Colon (tissue), 2 donors: ENCODE measurements at regions not wholly inside any gene's neighbourhood (a gene's known extent, or its start where the extent isn't known, plus 50 kb on each side); places are given as distances from the start of the nearest gene placed in this dataset.
"Not testable (repeated sequence)": the region's sequence is repeated elsewhere in the genome, so short reads cannot be mapped to it uniquely, and the experiment has no call there.

Experiments used
- FAIRE-seq: peaks from 2 replicates; lab custom pipeline; 2012; peaks lifted over from hg19 to GRCh38; lab: Jason Lieb, UNC
- donor health status: control.
- donor health status: control.

DNA sequence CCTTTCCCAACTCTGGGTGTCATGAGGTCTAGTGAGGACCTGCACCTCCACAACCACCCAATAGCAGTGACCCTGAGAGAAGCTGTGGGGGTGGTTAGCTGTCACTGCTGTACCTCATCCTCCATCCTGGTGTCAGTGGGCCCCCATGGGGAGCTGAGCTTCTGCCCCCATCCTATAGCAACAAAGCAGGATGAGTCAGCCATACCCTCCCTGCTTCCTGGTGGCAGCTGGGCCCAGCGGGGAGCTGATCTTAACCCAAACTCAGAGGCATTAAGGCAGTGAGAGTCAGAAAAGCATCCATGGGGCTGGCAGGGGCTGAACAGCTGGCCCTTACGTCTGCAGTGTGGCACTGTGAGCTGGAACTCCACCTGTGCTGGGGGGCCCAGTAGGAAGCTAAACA lies 247.8 kb upstream of the HDAC4 start:
- FAIRE-seq = no peak

DNA sequence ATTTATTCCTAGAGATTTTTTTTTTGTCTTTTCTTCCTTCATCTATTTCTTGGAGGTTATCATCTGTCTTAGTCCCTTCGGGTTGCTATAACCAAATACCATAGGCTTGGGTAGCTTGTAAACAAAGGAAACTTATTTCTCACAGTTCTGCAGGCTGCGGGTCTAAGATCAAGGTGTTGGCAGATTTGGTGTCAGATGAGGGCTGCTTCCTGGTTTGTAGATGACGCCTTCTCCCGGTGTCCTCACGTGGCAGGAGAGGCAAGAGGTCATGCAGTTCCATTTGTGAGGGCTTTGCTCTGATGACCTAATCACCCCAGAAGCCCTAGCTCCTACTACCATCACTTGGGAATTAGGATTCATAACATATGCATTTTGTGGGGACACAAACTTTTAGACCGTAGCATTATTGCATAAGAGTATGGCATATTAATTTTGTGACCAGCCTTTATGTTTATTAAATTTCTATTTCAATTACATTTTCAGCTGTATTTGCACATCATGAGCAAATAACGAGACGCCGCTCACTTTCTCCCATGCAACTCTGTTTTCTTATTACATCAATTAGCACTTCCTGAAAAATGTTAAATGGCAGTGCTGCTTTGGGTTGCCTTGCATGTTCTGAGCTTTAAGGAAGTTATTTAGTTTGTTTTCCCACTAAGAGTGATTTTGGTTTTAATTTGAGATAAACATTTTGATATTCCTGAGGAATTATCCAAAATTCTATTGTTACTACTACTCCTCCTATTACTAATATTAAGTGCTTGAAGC lies 246.4 kb upstream of the HDAC4 start:
- no peak for FAIRE-seq

DNA sequence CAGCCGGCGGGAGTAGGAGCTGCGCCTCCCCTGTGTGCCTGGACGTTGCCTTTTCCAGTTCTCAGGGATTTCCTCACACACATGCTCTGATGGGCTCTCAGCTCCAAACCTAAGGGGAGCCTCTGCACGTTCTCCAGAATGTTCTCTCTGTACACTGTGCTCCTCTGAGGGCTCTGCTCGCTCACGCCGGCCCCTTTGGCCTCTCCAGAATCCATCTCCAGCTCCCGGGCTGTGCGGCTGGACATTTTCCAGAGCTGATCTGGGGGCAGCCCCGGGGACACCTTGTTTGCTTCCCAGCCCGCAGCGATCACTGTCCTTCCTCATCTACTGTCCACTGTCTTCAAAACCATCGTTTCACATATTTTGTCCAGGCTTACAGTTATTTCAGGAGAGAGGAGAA lies 245.4 kb upstream of the HDAC4 start:
- no peak for FAIRE-seq

DNA sequence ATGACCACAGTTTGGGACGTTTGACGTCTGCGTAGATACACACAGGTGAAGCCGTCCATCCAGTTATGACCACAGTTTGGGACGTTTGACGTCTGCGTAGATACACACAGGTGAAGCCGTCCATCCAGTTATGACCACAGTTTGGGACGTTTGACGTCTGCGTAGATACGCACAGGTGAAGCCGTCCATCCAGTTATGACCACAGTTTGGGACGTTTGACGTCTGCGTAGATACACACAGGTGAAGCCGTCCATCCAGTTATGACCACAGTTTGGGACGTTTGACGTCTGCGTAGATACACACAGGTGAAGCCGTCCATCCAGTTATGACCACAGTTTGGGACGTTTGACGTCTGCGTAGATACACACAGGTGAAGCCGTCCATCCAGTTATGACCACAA lies 243.8 kb upstream of the HDAC4 start:
- FAIRE-seq = not testable (repeated sequence)

DNA sequence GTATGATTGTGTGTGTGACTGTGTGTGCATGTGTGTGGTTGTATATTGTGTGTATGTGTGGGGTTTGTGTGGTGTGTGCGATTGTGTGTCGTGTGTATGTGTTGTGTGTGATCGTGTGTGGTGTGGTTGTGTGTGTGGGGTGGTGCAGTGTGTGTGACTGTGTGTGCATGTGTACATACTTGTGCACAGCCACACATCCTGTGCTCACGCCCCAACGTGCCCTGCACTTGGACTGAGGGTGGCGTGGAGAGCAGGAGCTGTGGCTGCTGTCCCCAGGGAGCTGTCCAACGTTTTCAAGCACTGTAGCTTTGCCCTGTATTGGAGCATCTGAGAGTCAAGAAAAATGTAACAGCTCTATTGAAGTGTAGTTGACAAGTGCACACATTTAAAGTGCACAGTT lies 243.2 kb upstream of the HDAC4 start:
- no peak for FAIRE-seq

DNA sequence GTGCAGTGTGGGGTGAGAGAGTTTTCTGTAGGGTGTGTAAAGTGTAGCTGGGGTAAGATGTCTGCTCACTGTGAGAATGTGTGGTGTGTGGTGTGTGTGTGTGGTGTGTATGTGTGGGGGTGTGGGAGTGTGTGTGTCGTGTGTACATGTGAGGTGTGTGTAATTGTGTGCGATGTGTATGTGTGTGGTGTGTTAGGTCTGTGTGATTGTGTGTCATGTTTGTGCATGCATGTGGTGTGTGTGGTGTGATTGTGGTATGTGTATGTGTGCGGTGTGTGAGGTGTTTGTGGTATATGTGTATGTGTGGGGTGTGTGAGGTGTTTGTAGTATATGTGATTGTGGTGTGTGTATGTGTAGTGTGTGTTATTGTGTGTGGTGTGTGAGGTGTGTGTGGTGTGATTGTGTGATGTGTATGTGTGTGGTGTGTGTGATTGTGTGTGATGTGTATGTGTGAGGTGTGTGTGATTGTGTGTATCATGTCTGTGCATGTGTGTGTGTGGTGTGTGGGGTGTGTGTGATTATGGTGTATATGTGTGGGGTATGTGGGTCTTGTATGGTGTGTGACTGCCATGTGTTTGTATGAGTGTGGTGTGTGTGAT lies 241.7 kb upstream of the HDAC4 start:
- FAIRE-seq = no peak

DNA sequence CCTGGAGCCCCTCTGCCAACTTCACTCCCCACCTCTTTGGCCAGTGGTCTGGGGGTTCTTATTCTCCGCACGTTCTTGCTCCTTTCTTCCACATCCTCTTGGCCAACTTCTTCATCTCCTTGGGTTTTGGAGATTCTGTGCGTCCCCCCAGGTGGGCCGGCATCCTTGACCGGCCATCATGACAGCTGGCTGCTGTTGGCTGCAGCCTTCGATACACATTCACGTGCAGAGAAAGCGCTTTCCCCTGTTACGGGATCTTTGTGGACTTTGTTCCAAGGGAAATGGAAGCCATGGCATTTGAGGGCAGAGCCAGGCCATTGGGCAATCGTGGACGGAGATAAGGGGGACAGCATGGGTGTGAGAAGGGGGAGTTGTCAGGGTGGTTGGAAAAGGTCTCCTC lies 241.1 kb upstream of the HDAC4 start:
- FAIRE-seq = not testable (repeated sequence)

DNA sequence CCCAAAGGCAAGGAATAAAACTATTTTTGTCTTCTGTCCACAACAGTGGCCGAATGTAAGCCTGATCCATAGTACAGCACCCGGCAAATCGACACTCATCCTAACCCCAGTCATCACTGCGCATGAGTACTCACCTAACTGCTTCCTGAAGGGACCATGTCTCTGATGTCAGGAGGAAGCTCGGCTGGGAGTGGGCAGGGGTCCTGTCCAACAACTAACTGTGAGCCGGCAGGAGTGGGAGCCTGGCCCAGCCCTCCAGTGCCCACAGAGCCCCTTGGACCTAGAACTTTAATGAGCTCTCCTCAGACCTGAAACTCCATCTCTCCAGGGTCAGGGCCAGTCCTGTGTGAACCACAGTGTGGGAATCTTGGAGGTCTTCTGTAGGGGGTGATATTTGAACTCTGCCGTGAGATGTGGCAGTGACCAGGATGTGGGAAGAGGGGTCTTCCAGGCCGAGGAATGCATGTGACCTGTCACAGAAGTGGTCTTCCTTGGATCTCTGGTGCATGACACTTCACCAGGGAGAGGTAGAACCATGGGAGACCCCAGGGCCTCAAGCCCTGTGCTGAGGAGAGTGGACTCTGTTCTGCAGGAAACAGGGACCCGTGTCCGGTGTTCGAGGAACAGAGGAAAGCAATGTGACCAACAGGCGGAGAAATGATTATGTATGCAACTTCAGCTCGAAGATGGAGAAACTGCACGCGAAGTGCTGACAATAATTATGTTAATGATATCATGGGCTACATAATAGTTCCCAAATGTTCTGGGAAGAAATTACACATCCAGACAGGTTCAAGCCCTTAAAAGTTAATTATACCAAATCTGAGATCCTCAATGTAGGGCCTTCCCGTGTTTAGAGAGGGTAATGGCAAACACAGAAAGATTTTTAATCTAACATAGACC lies 240.1 kb upstream of the HDAC4 start:
- no peak for FAIRE-seq

DNA sequence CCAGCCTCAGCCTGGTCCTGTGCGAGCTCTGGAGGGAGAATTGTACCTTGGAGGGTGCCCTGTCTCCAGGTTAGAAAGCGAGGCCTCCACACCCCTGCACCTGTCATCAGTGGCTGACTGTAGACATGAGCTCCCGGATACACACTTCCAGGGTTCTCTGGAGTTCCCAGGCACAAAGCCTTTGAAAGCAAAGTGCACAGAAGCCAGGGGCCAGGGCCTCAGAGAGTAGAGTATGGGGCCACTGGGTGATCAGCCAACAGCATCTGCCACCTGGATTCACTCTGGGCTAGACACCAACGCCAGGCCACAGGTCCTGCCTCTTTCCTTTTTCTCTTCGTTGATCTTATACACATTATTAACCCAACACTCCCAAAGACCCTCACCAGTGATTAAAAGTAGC lies 239.4 kb upstream of the HDAC4 start:
- FAIRE-seq = no peak

DNA sequence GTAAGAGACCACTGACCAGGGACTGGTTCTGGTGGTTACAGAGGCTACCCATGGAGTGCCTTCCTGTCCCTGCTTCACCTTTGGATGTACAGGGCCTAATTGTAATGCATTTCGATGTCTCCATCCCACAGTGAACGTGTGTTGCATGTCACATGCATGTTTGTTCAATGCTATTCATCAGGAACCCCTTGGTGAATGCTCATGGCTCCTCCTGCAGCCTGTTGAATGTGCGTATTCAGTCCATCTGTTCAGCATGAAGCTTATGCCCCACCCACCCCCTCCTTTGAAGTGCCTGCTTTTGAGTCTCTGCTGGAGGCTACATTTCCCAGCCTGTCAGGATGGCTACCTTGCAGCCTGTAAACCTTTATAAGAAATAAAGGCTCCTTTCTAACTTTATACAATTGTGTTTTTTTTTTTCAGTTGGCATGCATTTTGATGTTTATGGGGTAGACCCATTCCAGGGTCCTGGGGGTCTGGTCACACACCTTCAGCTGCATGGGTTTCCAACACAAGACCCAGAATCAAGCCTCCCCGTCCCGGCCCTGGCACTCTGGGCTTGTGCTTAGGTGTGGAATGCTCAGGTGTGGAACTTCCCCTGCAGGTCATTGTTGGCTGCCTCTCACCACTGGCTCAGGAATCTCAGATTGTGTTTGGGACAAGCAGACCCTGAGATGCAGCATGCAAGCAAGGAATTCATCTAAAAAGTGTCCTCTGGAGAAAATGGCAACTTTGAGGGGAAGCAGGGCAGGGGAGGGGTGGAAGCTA lies 238.8 kb upstream of the HDAC4 start:
- no peak for FAIRE-seq

DNA sequence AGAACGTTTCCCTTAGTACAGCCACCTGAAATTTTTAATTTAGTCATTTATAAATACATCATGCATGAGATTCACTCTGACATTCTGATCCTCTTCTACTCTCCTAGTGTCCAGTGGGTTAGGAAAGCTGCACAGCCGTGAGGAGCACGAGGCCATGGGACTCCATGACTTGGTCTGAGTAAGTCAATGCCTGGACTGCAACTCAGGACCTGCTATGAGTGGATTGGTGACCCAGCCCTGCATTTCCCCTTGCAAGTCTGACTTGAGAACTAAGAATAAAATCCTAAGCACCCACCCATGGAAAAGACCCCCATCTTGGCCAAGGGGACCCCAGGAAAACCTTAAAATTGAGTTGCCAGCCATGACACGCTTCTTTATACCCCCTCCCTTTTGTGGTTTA lies 237.6 kb upstream of the HDAC4 start:
- no peak for FAIRE-seq

DNA sequence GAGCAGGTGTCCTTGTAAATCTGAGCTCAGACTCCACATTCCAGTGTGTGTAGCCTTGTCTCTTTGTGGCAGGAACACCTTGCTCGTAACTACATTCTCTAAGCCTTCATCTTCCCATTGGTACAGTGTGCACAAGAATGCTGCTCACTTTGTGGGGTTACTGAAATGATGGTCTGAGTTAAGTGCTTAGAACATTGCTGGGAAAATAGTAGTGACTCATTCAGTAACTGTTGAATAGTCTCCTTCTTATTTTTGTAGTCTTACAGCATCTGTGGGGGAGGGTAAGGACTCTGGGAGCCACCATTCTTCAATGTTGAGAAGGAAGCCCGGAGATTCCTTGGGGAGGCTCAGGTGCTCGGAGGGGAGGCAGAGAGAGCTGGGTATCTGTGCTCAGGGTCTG lies 236.0 kb upstream of the HDAC4 start:
- FAIRE-seq = no peak

DNA sequence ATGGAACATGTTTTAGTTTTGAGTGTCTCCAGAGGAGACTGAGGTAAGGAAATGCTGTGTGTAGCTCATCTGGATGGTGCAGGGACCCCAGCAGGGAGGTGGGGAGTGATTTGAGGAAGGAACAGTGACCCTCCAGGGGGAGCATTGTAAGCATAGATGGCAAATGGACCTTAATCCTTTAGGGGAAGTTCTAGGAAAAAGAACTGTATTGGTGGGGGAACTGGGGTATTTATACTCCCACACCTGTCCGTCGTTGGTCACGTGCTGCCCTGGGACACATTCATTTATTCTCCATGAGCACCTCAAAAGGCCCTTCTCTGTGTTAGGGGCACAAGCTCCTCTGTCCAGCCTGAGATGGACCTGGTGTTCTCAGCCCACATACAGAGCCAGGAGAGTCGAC lies 233.9 kb upstream of the HDAC4 start:
- FAIRE-seq = no peak

DNA sequence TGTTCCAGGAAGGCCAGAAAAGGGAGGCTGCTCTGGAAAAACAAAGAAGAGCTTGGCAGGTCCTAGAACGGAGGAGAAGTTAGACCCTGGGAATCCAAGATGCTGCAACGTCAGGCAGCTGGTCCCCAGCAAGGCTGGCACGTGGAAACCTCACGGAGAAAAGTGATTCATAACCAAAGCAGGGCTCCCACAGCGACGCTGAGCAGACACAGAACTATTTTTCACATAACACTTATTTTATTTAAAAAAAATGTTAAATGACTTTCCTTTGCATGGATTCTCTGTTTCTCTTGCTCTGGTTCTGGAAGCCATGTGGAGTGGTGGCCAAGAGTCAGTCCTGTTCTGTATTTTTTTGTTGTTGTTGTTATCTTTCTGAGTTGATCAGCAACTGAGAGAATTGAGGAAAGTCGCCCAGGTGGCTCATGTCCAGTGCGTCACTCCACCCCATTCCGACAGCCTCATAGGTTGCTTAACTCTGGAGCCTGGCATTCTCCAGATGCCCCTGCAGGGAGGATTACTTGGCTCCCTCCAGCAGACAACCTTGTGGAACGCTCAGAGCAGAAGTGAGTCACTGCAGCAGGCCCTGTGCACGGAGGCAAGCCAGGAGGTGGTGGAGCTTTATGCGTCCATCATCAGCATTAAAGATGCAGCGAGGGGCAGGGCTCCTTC lies 229.9 kb upstream of the HDAC4 start:
- no peak for FAIRE-seq

DNA sequence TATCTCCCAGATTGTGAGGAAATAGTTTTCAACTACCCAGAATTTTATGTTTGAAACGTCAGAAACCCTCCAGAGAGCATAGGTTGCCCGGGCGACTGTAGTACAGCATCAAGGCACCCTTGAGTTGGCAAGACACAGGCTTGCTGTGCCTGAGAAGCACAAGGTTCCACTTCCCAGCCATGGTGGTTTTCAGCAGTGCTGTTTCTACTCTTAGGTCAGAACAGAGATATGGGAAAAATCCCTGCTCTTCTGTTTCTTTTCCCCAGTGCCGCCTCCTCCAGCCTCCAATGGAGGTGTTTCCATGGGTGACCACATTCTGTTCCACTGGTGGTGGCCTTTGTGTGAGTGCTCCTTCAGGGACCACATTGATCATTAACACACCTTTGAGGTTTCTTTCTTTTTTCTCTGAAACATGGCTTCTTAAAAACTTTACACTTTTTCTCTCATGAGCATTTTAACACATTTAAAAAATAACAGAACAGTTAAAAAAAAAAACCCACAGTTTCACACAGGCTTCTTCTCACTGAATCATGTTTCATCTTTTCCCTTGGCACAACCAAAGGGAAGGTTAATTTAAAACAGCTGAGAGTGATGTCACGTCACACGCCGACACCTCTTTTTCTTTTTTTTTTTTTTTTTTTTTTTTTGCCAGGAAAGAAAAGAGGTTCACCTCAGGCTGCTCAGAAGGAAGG lies 229.3 kb upstream of the HDAC4 start:
- no peak for FAIRE-seq

DNA sequence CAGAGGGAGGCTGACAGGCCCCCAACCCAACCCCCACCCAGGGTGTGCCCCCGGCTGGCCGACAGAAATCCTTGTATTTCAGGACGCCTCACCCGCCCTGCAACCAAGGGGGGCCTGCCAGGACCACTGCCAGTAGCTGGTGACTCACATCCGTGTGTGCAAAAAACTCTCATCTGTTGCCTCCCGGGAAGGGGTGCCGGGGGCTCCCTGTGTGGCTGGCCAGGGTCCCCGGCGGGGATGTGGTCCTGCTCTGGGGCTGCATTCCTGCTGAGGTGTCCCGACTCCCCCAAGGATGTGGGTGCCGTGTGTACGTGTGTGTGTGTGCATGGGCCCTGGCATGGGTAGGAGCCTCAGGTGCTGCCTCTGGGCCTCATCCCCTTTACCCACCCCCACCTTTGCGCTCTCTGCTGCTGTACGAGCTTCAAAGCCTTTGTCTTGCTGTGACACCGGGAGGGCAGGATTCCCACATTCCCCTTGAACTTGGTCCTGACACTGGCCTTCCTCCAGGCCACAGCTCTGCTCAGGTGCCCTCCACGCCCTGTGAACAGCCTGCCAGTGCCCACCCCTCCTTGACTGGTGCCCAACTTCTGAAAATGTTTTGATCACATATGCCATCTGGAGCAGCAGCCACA lies 226.3 kb upstream of the HDAC4 start:
- no peak for FAIRE-seq

DNA sequence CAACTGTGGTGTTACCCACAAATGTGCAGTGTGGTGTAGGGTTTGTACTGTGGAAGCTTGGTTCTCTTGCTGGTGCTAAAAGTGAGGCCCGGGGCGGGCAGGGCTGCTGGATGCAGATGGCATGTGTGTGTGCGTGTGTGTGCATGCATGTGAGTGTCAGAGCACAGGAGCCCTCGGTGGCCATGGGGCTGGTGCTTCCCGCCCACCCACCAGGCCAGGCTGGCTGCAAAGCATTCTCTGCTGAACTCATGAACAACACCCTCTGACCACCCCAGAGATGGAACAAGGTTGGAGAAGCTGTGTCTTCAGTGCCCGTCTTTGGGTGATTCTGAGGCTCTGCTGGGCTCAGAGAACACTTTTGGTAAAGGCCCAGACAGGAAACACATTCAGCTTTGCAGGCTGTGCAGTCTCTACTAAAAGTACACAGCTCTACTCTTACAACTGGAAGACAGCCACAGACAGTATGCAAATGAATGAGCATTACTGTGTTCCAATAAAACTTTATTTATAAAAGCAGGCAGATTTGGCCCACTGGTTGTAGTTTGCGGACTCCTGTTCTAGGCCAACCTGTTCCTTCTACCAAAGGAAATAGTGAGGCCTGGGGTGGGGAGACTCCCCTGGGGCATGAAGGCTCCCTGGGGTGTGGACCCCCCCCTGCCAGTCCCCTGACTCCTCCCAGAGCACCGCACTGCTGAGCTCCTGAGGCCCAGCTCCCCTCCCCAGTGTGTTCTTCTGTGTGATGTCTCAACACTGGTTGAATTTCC lies 225.3 kb upstream of the HDAC4 start:
- FAIRE-seq = no peak

DNA sequence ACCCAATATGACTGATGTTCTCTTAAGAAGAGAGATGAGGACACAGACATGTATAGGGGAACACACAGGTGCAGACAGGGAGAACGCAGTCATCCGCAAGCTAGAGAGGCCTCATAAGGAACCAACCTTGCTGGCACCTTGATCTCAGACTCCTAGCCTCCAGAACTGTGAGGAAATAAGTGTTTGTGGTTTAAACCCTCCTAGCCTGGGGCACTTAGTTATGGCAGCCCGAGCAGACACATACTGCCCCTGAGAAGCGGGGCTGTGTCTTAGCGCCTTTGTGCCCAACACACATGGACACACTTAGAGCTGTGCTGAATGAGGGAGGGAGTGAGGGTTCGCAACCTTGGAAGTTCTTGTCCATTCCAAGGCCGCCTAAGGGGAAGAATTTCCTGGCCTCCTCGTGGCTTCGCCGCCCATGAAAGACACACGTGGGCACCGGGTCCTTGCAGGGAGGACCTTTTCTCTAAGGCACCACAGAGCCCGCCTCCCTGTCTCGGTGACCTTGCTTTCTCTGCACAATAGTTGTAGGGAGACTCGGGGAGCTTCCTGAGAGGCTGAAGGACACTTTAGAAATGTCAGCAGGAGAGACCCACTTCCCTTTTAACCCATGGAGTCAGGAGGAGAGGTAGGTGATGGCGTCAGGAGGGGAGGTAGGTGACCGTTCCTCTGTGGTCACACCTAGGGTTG lies 224.5 kb upstream of the HDAC4 start:
- FAIRE-seq = no peak

DNA sequence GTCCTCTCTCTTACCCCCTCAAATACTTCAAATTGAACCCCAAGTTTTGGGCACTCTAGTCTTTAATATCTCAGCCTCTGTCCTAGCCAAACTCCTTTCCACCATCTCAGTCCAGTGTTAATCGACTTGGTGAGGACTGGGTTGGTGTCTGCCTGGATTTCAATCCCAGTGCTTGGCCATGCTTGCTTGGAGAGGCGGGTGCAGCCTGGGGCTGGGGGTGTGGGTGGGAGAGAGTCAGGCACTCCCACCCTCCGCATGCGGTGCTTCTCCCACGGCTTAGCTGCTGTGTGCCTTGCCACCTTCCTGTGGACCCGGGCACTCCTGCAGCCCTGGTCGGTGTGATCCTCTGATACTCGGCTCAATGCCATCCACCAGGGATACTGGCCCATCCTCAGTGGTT lies 220.8 kb upstream of the HDAC4 start:
- FAIRE-seq = no peak
